Trophoblast cell (in vitro differentiated cells and primary cell): ENCODE measurements at regions not wholly inside any gene's neighbourhood (a gene's known extent, or its start where the extent isn't known, plus 50 kb on each side); places are given as distances from the start of the nearest gene placed in this dataset.

ENCODE experiments used
- DNase-seq, 2 donors: peaks; one replicate each; pipeline ENCODE4 v3.0.0-alpha.2; 2016
- H2AFZ ChIP-seq: 2 replicates; pipeline ENCODE4 v1.6.1; 2013; ENCODE audit warnings: low read length, moderate library complexity, mild to moderate bottlenecking; ENCODE audit not compliant: insufficient read depth, poor library complexity
- H2AK5ac ChIP-seq: 2 replicates; pipeline ENCODE4 v1.6.1; 2013; ENCODE audit warnings: mild to moderate bottlenecking, low read length
- H2BK120ac ChIP-seq: 2 replicates; pipeline ENCODE4 v1.6.1; 2013; ENCODE audit warnings: low read length, mild to moderate bottlenecking, moderate library complexity; ENCODE audit not compliant: insufficient read depth, poor library complexity
- H2BK12ac ChIP-seq: 2 replicates; pipeline ENCODE4 v1.6.1; 2013; ENCODE audit warnings: mild to moderate bottlenecking, low read length, moderate library complexity
- H2BK5ac ChIP-seq: 2 replicates; pipeline ENCODE4 v1.6.1; 2013; ENCODE audit warnings: low read length, low read depth, moderate library complexity, mild to moderate bottlenecking; ENCODE audit not compliant: poor library complexity
- H3K14ac ChIP-seq: 2 replicates; pipeline ENCODE4 v1.6.1; 2013; ENCODE audit warnings: mild to moderate bottlenecking, low read length
- H3K18ac ChIP-seq: 2 replicates; pipeline ENCODE4 v1.6.1; 2013; ENCODE audit warnings: mild to moderate bottlenecking, low read length
- H3K23ac ChIP-seq: 2 replicates; pipeline ENCODE4 v1.6.1; 2013; ENCODE audit warnings: low read length
- H3K27ac ChIP-seq: 2 replicates; pipeline ENCODE4 v1.5.1; 2013; ENCODE audit warnings: low read depth, mild to moderate bottlenecking, inconsistent platforms, low read length, moderate library complexity
- H3K27me3 ChIP-seq: 2 replicates; pipeline ENCODE4 v1.6.1; 2013; ENCODE audit warnings: inconsistent platforms, mild to moderate bottlenecking, low read length, moderate library complexity; ENCODE audit not compliant: insufficient read depth
- H3K36me3 ChIP-seq, 2 experiments: 1 replicate in 1 of 2; 2 replicates in 1 of 2; pipeline ENCODE4 v1.6.1; 2013; ENCODE audit warnings: low read length in 2 of 2, mild to moderate bottlenecking in 2 of 2, moderate library complexity in 1 of 2; ENCODE audit not compliant: insufficient read depth in 2 of 2, control insufficient read depth in 1 of 2
- H3K4ac ChIP-seq: 2 replicates; pipeline ENCODE4 v1.6.1; 2013; ENCODE audit warnings: low read depth, mild to moderate bottlenecking, low read length, moderate library complexity
- H3K4me1 ChIP-seq, 2 experiments: 1 replicate in 1 of 2; 2 replicates in 1 of 2; pipeline ENCODE4 v1.6.1; 2013; ENCODE audit warnings: low read length in 2 of 2, mild to moderate bottlenecking in 2 of 2, moderate library complexity in 1 of 2; ENCODE audit not compliant: insufficient read depth in 2 of 2, control insufficient read depth in 1 of 2
- H3K4me2 ChIP-seq: 2 replicates; pipeline ENCODE4 v1.6.1; 2013; ENCODE audit warnings: inconsistent platforms, mild to moderate bottlenecking, low read length, moderate library complexity
- H3K4me3 ChIP-seq: 2 replicates; pipeline ENCODE4 v1.5.1; 2013; ENCODE audit warnings: mild to moderate bottlenecking, low read depth, low read length, inconsistent platforms
- H3K79me1 ChIP-seq: one replicate; pipeline ENCODE4 v1.6.1; 2013; ENCODE audit warnings: low read length
- H3K79me2 ChIP-seq: 2 replicates; pipeline ENCODE4 v1.6.1; 2013; ENCODE audit warnings: low read length, mild to moderate bottlenecking; ENCODE audit not compliant: control insufficient read depth, insufficient read depth, poor library complexity
- H3K9ac ChIP-seq: 2 replicates; pipeline ENCODE4 v1.6.1; 2013; ENCODE audit warnings: mild to moderate bottlenecking, low read length
- H3K9me3 ChIP-seq: 2 replicates; pipeline ENCODE4 v1.6.1; 2013; ENCODE audit warnings: low read depth, mild to moderate bottlenecking, control low read depth, inconsistent platforms, low read length; ENCODE audit not compliant: insufficient read depth
- H4K12ac ChIP-seq: 2 replicates; pipeline ENCODE4 v1.6.1; 2013; ENCODE audit warnings: low read depth, mild to moderate bottlenecking, low read length, moderate library complexity
- H4K8ac ChIP-seq: 2 replicates; pipeline ENCODE4 v1.6.1; 2013; ENCODE audit warnings: low read depth, mild to moderate bottlenecking, low read length, moderate library complexity
- H4K91ac ChIP-seq: one replicate; pipeline ENCODE4 v1.6.1; 2013; ENCODE audit warnings: low read depth, mild to moderate bottlenecking, low read length, moderate library complexity
- whole genome bisulfite sequencing: extraction: QIAGEN DNeasy Blood & Tissue Kit; methylation state at CpG from one replicate; pipeline ENCODE4 v1.1.7; 2013; ENCODE audit warnings: missing lambda C conversion rate; ENCODE audit not compliant: insufficient read length, insufficient coverage; ENCODE audit errors: extremely low coverage; 5-methylcytosine and 5-hydroxymethylcytosine counted together

DNA sequence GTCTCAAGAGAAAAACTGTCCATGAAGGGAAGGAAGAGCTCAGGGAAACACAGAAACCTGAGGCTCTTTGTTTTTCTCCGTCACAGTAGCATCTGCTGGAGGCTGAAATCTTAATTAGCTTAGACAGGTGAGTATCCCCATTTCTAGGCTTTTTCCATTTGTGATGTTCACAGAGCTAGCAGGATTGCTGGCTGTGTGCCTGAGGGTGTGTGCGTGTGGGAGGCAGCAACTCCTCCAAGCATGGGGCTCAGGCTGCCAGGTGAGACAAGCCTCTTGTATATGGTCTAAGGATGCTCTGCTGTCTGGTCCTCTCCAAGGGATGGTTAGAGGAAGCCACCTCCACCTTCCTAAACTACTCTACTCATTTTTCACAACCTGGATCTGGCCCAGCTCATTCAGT, 569.9 kb downstream of the HS3ST4 start:
- WGBS: no CpG with 5 or more reads among the region's 2 CpGs

GRCh38 chr16:26263406-26263805, 571.6 kb downstream of the HS3ST4 start:
- no peaks in the 10 kb centered on the region for H3K4me1 ChIP-seq
- WGBS: no CpG with 5 or more reads among the region's 2 CpGs
- H4K8ac ChIP-seq: no peak overlapping the region
- no peak overlapping the region for H3K4me3 ChIP-seq
- no peak overlapping the region for H3K4me2 ChIP-seq
- H3K4ac ChIP-seq: no peak overlapping the region
- no peak for DNase-seq
- H4K91ac ChIP-seq: no peak overlapping the region
- H3K79me2 ChIP-seq: no peaks in the 10 kb centered on the region
- peaks cover 0 to 1% of the 10 kb centered on the region in 2 experiments for H3K36me3 ChIP-seq
- no peak overlapping the region for H3K18ac ChIP-seq
- H3K9me3 ChIP-seq: no peaks in the 10 kb centered on the region
- no peak overlapping the region for H2BK12ac ChIP-seq
- H3K27ac ChIP-seq: no peak overlapping the region
- H4K12ac ChIP-seq: no peak overlapping the region
- H2BK120ac ChIP-seq: no peak overlapping the region
- no peaks in the 10 kb centered on the region for H3K79me1 ChIP-seq
- no peak overlapping the region for H2AFZ ChIP-seq
- no peaks in the 10 kb centered on the region for H3K27me3 ChIP-seq
- no peak overlapping the region for H3K23ac ChIP-seq
- H3K14ac ChIP-seq: no peak overlapping the region
- no peak overlapping the region for H2AK5ac ChIP-seq
- H2BK5ac ChIP-seq: no peak overlapping the region
- H3K9ac ChIP-seq: no peak overlapping the region

More for the DNA sequence above, 569.9 kb downstream of the HS3ST4 start:
- no peak overlapping the region for H4K12ac ChIP-seq
- no peak overlapping the region for H2AFZ ChIP-seq
- H2BK120ac ChIP-seq: no peak overlapping the region
- H2BK5ac ChIP-seq: no peak overlapping the region
- H2BK12ac ChIP-seq: no peak overlapping the region
- H3K9ac ChIP-seq: no peak overlapping the region
- no peak overlapping the region for H3K14ac ChIP-seq
- no peaks in the 10 kb centered on the region for H3K27me3 ChIP-seq
- no peak overlapping the region for H4K91ac ChIP-seq
- H3K18ac ChIP-seq: no peak overlapping the region
- no peak overlapping the region for H3K4me2 ChIP-seq
- peaks cover 0 to 1% of the 10 kb centered on the region in 2 experiments for H3K36me3 ChIP-seq
- no peaks in the 10 kb centered on the region for H3K79me1 ChIP-seq
- no peaks in the 10 kb centered on the region for H3K9me3 ChIP-seq
- no peak overlapping the region for H3K27ac ChIP-seq
- no peak overlapping the region for H3K4ac ChIP-seq
- no peaks in the 10 kb centered on the region for H3K79me2 ChIP-seq
- H2AK5ac ChIP-seq: no peak overlapping the region
- H3K4me3 ChIP-seq: no peak overlapping the region
- H3K4me1 ChIP-seq: no peaks in the 10 kb centered on the region
- no peak for DNase-seq
- H3K23ac ChIP-seq: no peak overlapping the region
- H4K8ac ChIP-seq: no peak overlapping the region

GRCh38 chr16:26267641-26268040, 575.9 kb downstream of the HS3ST4 start:
- Histone ChIP-seq H3K27ac (no peak overlapping the region), H2BK12ac (no peak overlapping the region), H4K91ac (no peak overlapping the region), H3K14ac (no peak overlapping the region), H3K9me3 (no peaks in the 10 kb centered on the region), H4K12ac (no peak overlapping the region), H3K4me2 (no peak overlapping the region), H2AFZ (no peak overlapping the region), H3K36me3 (peaks cover 0 to 1% of the 10 kb centered on the region in 2 experiments), H3K4me3 (no peak overlapping the region), H3K4me1 (no peaks in the 10 kb centered on the region), H2BK120ac (no peak overlapping the region), H4K8ac (no peak overlapping the region), H3K23ac (no peak overlapping the region), H3K79me2 (no peaks in the 10 kb centered on the region), H3K79me1 (no peaks in the 10 kb centered on the region), H3K9ac (no peak overlapping the region), H2BK5ac (no peak overlapping the region), H3K18ac (no peak overlapping the region), H2AK5ac (no peak overlapping the region), H3K27me3 (no peaks in the 10 kb centered on the region), H3K4ac (no peak overlapping the region)
- DNase-seq: no peak
- WGBS: no CpG with 5 or more reads among the region's 3 CpGs

- DNase-seq: no peak
- H3K79me2 ChIP-seq: no peaks in the 10 kb centered on the region
These were observed 577.9 kb downstream of the HS3ST4 start for GRCh38 chr16:26269673-26270072.

More at GRCh38 chr16:26269673-26270072, 577.9 kb downstream of the HS3ST4 start:
- H3K4ac ChIP-seq: no peak overlapping the region
- no peak overlapping the region for H3K23ac ChIP-seq
- no peak overlapping the region for H2AFZ ChIP-seq
- no peak overlapping the region for H3K14ac ChIP-seq
- H3K4me3 ChIP-seq: no peak overlapping the region
- no peaks in the 10 kb centered on the region for H3K4me1 ChIP-seq
- H3K79me1 ChIP-seq: no peaks in the 10 kb centered on the region
- no peak overlapping the region for H4K12ac ChIP-seq
- no peaks in the 10 kb centered on the region for H3K27me3 ChIP-seq
- H3K9ac ChIP-seq: no peak overlapping the region
- no peak overlapping the region for H3K27ac ChIP-seq
- H3K9me3 ChIP-seq: no peaks in the 10 kb centered on the region
- no peak overlapping the region for H2AK5ac ChIP-seq
- H3K4me2 ChIP-seq: no peak overlapping the region
- H4K8ac ChIP-seq: no peak overlapping the region
- no peak overlapping the region for H2BK12ac ChIP-seq
- no peak overlapping the region for H3K18ac ChIP-seq
- H4K91ac ChIP-seq: no peak overlapping the region
- H3K36me3 ChIP-seq: peaks cover 0 to 1% of the 10 kb centered on the region in 2 experiments
- no peak overlapping the region for H2BK120ac ChIP-seq
- no peak overlapping the region for H2BK5ac ChIP-seq
